Hematopoietic multipotent progenitor cell treated with erythropoietin and hydrocortisone succinate and interleukin-3 and kit ligand, for 15 days (in vitro differentiated cells): ENCODE measurements at regions not wholly inside any gene's neighbourhood (a gene's known extent, or its start where the extent isn't known, plus 50 kb on each side); places are given as distances from the start of the nearest gene placed in this dataset.

Source experiments
- DNase-seq: peaks from one replicate; pipeline ENCODE4 v3.0.0-alpha.2; 2015; ENCODE audit warnings: low spot score

GRCh38 chr2:60294901-60295635 lies 258.4 kb downstream of the BCL11A start:
- DNase-seq: no peak

DNA sequence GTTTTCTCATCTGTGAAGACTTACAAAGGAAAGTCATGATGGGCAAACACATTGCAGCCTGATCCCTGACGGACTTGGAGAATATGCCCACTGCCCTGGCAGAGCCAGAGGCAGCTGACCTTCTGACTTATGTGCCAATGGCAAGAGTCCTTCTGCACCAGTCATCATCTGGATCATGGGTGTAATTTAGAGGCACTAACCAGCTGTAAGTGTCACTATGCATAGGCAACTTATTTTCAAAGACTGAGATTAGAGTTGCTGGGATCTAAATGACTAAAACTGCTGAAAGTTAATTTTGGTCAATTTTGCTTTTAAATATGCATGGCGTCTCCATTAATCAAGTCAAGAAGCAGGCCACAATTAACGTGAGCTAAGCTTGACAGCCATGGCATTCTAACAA lies 261.2 kb downstream of the BCL11A start:
- no peak for DNase-seq

DNA sequence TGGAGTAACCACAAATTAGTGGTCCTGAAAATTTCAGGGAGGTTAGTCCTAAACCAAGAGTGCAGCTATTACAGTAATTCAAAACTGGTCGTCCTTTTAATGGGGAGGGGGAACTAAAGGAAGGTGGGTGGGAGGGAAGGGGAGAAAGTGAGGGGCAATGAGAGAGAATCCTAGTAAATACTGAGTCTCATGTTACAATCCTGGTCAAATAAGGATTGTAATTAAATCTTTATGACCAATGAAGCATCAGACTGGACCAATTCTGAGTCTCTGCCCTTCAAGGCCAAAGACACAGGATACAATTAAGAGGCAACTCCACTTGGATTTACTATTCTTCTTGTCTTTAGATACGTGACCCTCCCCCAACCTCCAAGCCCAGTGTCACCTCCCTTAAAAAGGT lies 262.9 kb downstream of the BCL11A start:
- DNase-seq: no peak

DNA sequence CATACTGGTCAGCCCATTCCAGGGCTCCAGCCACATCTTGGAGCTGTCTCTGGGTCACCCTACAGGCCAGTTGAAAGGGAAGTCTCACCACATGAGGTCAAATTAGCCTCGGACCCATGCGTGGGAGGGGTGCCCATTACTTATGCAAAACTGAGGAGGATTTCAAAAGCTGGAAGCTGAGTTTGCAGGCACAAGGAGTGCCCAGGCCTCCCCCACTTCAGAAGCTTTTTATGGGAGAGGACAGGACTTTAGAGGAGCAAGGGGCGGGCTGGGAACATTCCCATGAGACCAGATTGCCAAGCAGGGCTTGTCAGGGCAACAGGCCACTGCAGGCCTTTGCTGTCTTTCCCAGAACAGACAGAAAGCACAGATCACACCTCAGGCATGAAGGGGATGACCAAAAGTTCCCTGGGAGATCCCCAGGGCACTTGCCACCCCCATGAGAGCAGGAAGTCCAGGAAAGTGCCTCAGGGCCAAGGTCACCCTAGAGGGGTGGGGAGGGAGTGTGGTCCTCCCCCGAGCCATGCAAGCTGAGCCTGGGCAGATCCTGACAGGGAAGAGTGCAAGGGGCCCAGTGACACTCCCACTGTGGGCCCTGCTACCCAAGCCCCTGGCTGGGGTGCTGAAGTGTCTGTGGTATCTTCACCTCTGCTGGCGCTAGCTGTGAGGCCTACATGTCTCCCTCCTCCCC lies 267.7 kb downstream of the BCL11A start:
- no peak for DNase-seq

GRCh38 chr2:60283626-60284025 lies 269.8 kb downstream of the BCL11A start:
- no peak for DNase-seq

DNA sequence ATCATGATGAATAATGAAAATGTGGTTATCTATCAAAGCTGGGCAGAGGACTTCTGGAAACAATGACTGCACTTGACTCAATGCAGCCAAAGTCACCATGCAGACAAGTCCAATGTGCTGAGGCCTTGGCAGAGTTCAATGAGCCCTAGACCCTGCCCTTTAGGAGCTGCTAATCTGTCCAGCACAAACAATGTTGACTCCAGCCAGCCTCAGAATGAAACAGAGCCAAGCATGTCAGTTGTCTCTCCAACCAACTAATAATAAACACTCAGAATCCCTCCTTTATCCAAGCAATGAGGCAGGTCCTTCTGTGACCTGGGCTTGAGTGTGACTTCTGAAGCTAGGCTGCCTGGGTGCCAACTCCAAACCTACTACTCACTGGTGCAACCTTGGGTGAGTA lies 270.6 kb downstream of the BCL11A start:
- DNase-seq: no peak

- no peak for DNase-seq
These were observed 271.7 kb downstream of the BCL11A start for GRCh38 chr2:60281730-60282129.

DNA sequence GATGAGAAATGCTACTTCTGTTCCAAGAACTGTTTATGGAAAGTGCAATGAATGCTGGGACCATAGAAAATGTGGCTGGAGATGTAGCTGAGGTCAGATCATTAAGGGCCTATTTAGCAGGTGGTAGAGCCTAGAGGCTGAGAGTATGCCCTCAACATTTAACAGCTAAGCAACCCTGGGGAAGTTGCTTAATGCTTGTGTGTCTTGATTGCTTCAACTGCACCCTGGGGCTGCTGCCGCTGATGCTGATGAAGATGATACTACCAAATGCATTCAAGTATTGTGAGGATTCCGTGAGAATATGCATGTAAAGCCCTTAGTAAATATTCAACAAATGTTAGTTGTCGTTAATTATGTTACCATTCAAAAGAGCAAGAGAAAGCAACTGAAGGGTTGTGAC lies 273.2 kb downstream of the BCL11A start:
- DNase-seq: no peak

DNA sequence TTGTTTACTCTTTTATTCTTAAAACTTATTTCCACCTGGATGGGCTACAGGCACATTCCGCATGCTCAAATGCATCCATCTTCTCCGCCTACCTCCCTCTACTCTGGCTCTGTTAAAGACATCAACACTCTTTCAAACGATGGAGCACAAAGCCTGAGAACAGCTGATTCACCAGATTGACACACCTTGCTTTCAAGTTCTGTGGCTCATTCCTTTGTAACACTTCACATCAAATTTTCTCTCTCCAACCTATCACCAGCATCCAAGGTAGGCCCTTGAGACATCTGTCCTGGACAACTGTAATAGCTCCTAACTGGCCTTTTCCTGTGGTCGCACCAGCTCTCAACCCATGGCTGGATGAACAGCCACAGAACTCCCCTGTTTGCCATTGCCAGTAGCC lies 274.5 kb downstream of the BCL11A start:
- DNase-seq: no peak

DNA sequence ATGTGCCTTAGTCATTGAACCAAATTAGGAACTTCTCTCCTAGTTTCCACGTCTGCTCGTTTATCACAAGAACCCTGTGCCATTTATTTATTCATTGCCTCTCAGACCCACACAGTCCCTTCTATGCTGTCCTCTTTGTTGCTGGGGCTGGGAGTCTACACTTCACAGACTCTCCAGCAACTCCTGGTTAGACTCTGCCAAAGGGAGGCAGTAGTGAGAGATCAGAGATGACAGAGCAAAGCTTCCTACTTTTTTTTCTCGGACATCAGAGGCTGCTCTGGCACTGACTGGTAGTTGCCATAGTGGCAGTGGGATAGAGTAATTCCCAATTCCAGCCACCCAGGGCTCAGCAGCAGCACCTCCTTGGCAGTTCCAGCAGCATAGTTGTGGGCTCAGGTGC lies 277.5 kb downstream of the BCL11A start:
- DNase-seq: no peak

GRCh38 chr2:60273836-60274235 lies 279.6 kb downstream of the BCL11A start:
- DNase-seq: no peak

GRCh38 chr2:60271713-60272112 lies 281.7 kb downstream of the BCL11A start:
- DNase-seq: no peak

DNA sequence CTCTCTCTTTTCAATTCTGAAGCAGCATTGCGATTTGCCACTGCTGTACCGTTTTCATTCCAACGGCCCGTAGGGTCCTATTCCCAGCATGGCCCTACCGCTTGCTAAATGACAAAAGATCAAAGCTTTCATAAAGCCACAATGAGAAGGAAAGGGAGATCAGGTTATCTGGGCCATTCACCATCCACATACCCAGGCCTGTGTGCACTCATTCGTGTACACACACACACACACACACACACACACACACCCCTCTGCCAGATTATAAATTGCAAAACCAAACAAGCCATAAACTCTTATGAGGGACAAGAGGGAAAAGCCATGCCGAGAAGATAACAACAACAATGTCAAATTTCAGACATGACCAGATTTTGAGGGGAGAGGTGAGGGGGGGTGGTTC lies 282.3 kb downstream of the BCL11A start:
- DNase-seq: no peak

DNA sequence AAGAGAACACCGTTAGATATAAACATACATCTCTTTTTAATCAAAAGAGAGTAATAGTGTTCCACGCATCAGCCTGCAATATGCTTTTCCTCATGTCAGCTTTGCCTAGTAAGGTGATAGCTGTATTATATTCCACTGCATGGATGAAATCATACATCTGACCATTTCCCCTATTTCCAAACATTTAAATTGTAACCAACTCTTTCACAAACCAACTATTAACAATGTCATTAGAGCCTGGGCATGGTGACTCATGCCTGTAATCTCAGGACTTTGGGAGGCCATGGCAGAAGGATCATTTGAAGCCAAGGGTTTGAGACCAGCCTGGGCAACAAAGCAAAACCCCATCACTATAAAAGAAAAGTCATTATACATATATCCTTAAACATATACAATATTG lies 284.8 kb downstream of the BCL11A start:
- no peak for DNase-seq

DNA sequence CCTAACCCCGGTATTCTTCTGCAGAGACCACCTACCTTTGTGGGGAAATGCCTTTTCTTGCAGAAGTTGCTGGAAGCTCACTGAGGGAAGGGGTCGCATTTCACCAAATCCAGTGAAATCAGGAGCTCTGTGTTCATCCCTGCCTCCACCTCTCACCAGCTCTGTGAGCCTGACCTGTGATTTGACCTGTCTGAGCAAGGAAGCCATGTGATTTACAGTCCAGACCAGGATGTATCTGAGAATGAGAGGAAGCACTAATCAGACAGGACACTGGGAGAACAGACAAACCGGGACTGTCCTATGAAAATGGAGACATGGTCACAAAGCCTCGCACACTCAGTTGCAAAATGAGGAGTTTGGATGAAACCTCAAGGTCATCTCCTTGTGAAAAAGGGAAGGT lies 285.4 kb downstream of the BCL11A start:
- DNase-seq: no peak

DNA sequence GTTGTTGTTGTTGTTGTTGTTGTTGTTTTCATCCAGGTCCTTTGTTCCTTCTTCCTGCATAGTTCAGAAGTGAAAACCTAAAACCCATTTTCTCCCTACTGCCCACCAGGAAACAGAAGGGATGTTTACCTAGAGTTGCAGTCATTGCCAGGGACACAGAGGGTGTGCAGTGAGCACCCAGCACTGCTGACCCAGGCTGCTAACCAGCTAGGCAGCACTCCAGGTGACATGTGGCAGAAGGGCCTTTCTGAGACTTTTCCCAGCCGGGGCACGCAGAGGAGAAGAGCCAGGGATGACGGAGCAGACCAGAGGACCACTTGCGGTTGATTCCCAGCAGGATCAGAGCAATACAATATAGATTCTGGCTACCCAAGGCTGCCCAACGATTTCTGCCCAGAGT lies 286.3 kb downstream of the BCL11A start:
- no peak for DNase-seq

- no peak for DNase-seq
These were observed 291.3 kb downstream of the BCL11A start for GRCh38 chr2:60262178-60262577.

DNA sequence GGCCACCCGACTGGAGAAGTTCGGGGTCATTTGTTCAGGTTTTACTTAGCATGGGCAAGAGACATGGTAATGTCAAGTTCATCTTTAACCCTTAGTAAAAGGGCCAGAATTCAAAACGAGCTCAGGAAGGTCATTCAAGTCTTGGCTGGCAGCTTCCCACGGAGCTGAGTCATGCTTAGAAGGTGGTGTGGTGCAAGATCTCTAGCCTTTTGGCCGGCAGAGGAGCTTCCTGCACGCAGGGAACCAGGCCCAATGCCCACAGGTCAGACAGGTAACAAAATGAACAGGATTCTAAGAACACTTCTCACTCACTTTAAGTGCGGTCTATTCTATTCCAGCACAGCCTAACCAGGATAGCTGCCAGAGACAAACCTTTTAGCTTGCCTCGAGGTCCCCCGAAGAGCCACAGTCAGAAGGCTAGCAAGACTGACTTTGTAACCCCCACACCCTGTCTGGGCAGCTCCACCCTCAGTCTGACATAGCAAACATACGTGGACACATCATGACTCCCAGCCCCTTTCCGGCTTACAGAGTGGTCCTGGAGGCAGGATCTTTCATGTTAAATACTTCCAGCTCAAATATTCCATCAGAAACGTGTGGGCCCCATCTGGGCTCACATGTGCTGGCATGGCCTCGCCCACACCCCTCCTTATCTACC lies 292.7 kb downstream of the BCL11A start:
- peak; percentile 13 for DNase-seq

DNA sequence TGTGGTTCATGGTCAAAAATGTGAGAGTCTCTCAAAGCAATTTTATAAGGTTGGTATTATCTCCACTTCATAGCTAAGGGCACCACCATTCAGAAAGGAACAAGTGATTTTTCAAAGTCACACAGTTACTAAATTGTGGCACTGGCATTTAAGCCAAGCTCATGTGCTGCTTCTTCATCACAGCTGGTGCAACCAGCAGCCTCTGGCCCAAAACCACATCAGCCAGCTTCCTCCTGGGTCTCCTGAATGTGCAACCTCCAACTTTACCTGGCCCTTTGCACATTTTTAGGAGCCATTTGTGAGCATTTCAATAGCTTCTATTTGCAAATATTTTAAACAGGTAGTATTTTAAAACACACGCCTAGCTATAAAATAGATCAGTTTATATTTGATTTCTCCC lies 293.7 kb downstream of the BCL11A start:
- no peak for DNase-seq

DNA sequence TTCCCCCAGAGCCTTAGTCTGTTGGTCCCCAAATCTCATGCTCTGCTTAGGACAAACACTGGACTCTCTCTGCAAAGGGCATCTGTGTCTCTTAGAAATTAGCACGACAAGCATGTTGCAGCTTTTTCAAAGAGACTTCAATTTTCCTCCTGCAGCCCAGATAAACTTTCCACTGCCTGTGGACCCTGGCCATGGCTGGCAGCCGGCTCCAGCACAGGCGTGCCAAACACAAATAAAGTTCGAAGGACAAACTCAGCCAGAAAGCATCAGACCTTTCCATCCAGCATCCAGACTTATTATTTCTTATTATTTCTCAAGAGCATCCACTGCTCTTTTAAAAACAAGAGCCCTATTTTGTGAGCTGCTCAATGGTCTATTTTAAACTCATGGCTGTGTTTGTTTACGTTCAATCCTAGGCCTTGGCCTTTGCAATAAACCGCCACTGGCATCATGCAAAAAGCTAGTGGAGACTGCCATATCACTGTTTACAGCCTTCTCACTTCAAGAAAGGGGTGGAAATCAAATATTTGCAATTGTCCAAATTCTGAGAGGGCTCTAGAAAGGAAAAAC lies 300.8 kb downstream of the BCL11A start:
- no peak for DNase-seq

- no peak for DNase-seq
These were observed 302.2 kb downstream of the BCL11A start for GRCh38 chr2:60251247-60251646.

GRCh38 chr2:60249879-60250278 lies 303.6 kb downstream of the BCL11A start:
- no peak for DNase-seq

- DNase-seq: no peak
These were observed 306.0 kb downstream of the BCL11A start for GRCh38 chr2:60247471-60247870.
